OCI-LY7 (cell line): ENCODE measurements at regions not wholly inside any gene's neighbourhood (a gene's known extent, or its start where the extent isn't known, plus 50 kb on each side); places are given as distances from the start of the nearest gene placed in this dataset.

Experiments used
- EZH2phosphoT487 ChIP-seq: fragments of 200-600 bp; sonication (generic); IDR thresholded peaks from 2 replicates; pipeline ENCODE4 v1.6.1; 2018; ENCODE audit warnings: low read depth, borderline replicate concordance, mild to moderate bottlenecking, mixed run types, antibody characterized with exemption, low read length, moderate library complexity, mixed read lengths
- TF ChIP-seq, protein P1 (sequence below): fragments of 200-600 bp; sonication (generic); conservative IDR thresholded peaks from 2 replicates; pipeline ENCODE4 v1.5.1; 2014; ENCODE audit warnings: mild to moderate bottlenecking, antibody characterized with exemption, low read length, moderate library complexity, mixed read lengths

DNA sequence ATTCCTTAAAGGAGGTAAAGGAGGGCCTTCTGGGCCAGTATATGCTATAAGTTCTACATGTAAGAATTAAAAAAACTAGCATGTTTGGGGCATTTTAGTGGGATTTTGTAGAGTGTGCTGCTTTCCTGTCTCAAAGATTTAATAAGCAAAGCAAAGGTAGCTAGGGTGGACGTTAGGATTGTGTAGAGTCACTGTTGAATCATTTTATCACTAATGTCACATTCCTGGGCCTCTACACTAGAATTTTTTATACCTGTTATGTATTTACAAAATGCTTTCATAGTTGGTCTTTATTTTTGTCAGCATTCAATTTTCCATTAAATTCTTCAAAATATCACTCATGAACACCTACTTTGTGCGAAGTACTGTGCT lies 139.4 kb upstream of the PHYHIPL start:
- TF ChIP-seq, protein P1, sequence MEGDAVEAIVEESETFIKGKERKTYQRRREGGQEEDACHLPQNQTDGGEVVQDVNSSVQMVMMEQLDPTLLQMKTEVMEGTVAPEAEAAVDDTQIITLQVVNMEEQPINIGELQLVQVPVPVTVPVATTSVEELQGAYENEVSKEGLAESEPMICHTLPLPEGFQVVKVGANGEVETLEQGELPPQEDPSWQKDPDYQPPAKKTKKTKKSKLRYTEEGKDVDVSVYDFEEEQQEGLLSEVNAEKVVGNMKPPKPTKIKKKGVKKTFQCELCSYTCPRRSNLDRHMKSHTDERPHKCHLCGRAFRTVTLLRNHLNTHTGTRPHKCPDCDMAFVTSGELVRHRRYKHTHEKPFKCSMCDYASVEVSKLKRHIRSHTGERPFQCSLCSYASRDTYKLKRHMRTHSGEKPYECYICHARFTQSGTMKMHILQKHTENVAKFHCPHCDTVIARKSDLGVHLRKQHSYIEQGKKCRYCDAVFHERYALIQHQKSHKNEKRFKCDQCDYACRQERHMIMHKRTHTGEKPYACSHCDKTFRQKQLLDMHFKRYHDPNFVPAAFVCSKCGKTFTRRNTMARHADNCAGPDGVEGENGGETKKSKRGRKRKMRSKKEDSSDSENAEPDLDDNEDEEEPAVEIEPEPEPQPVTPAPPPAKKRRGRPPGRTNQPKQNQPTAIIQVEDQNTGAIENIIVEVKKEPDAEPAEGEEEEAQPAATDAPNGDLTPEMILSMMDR: no peak
- no peak for TF ChIP-seq EZH2phosphoT487
